Body of pancreas (tissue), 4 donors: ENCODE measurements at regions not wholly inside any gene's neighbourhood (a gene's known extent, or its start where the extent isn't known, plus 50 kb on each side); places are given as distances from the start of the nearest gene placed in this dataset.

Experiments
- ATAC-seq: fragments of 150-250 bp; one replicate; pipeline ENCODE4 v1.9.1; 2016
- DNase-seq, 4 donors: peaks; one replicate each; pipeline ENCODE4 v3.0.0-alpha.2; 2019
- H3K27ac ChIP-seq, 4 donors: fragments of 200-600 bp; sonication (generic); 1 replicate in 3 of 4; 2 replicates in 1 of 4; pipeline versions ENCODE4 v1.5.1 to v1.6.1; 2016 to 2019; ENCODE audit warnings: mild to moderate bottlenecking in 1 of 4, mixed read lengths in 1 of 4, moderate library complexity in 1 of 4
- H3K27me3 ChIP-seq, 2 donors: fragments of 200-600 bp; sonication (generic); one replicate each; pipeline ENCODE4 v1.6.0; 2016; ENCODE audit warnings: mild to moderate bottlenecking in 1 of 2
- H3K36me3 ChIP-seq, 2 donors: fragments of 200-600 bp; sonication (generic); replicated peaks in 1 of 2; 2 replicates each; pipeline ENCODE4 v1.5.1; 2016; ENCODE audit warnings: low read depth in 2 of 2; ENCODE audit not compliant: insufficient read depth in 1 of 2
- H3K4me1 ChIP-seq: fragments of 200-600 bp; sonication (generic); one replicate; pipeline ENCODE4 v1.6.0; 2016
- H3K4me3 ChIP-seq, 2 donors: fragments of 200-600 bp; sonication (generic); 1 replicate in 1 of 2; 2 replicates in 1 of 2; pipeline ENCODE4 v1.5.1; 2016 to 2019
- H3K9me3 ChIP-seq, 3 donors: fragments of 200-600 bp; sonication (generic); 1 replicate in 2 of 3; 2 replicates in 1 of 3; pipeline ENCODE4 v1.5.1; 2016
- CTCF ChIP-seq, 7 experiments: fragments of 450-650 bp in 4 of 7; fragments of 200-600 bp in 3 of 7; sonication (generic) in 3 of 7; IDR thresholded peaks; one replicate each; pipeline ENCODE4 v1.5.1; 2016 to 2019; ENCODE audit warnings: antibody characterized with exemption in 7 of 7
- POLR2A ChIP-seq, 3 donors: fragments of 450-650 bp; IDR thresholded peaks; one replicate each; pipeline ENCODE4 v1.6.1; 2016; ENCODE audit warnings: antibody characterized with exemption in 3 of 3, mild to moderate bottlenecking in 2 of 3
- WGBS, 2 donors: methylation state at CpG; one replicate each; pipeline ENCODE4 v1.1.5; 2017; 5-methylcytosine and 5-hydroxymethylcytosine counted together
- intact Hi-C: fragments of 100-400 bp; cut with DNase I; formaldehyde crosslinking; loops from one replicate; pipeline ENCODE4 v1.15.1; 2023

- 62 to 64% methylated on average over 6 of the region's 6 CpGs for WGBS, 2 donors
- Histone ChIP-seq H3K9me3 (no peaks in the 10 kb centered on the region), H3K36me3 (no peaks in the 10 kb centered on the region), H3K4me3 (no peak overlapping the region), H3K27ac (no peak overlapping the region), H3K4me1 (no peaks in the 10 kb centered on the region), H3K27me3 (no peaks in the 10 kb centered on the region)
- intact Hi-C loops = no loop called here
- ATAC-seq (no peak), DNase-seq (no peak)
- TF ChIP-seq CTCF (IDR thresholded peaks at IDR 0.05) (no peak), POLR2A (IDR thresholded peaks at IDR 0.05) (no peak)
Observed at GRCh38 chr13:84265257-84265764, 383.0 kb upstream of the SLITRK1 start.

- Histone ChIP-seq H3K4me1 (no peaks in the 10 kb centered on the region), H3K27me3 (no peaks in the 10 kb centered on the region), H3K27ac (no peak overlapping the region), H3K36me3 (no peaks in the 10 kb centered on the region), H3K9me3 (no peaks in the 10 kb centered on the region), H3K4me3 (no peak overlapping the region)
- no peak for ATAC-seq
- no peak for TF ChIP-seq POLR2A (IDR thresholded peaks at IDR 0.05)
- TF ChIP-seq CTCF (IDR thresholded peaks at IDR 0.05) = no peak
- no peak for DNase-seq
- intact Hi-C loops = no loop called here
- WGBS, 2 donors = 69 to 74% methylated on average over 8 to 9 of the region's 9 CpGs
Observed at GRCh38 chr13:84263354-84264069, 381.2 kb upstream of the SLITRK1 start.

- DNase-seq (no peak), ATAC-seq (no peak)
- WGBS, 2 donors = 76 to 84% methylated on average over 3 of the region's 3 CpGs
- H3K9me3 ChIP-seq = peaks cover 0 to 7% (median 0%) of the 10 kb centered on the region in 3 donors
- H3K27me3 ChIP-seq = no peaks in the 10 kb centered on the region
- TF ChIP-seq CTCF (IDR thresholded peaks at IDR 0.05) (no peak), POLR2A (IDR thresholded peaks at IDR 0.05) (no peak)
- intact Hi-C loops = no loop called here
- H3K27ac ChIP-seq = no peak overlapping the region
- H3K36me3 ChIP-seq = no peaks in the 10 kb centered on the region
- no peak overlapping the region for H3K4me3 ChIP-seq
- H3K4me1 ChIP-seq = no peaks in the 10 kb centered on the region
Observed at GRCh38 chr13:84255226-84255797, 373.0 kb upstream of the SLITRK1 start.

GRCh38 chr13:84249463-84249862, 367.2 kb upstream of the SLITRK1 start:
- ATAC-seq = no peak

More at GRCh38 chr13:84249463-84249862, 367.2 kb upstream of the SLITRK1 start:
- no peak overlapping the region for H3K27ac ChIP-seq
- intact Hi-C loops = no loop called here
- no peaks in the 10 kb centered on the region for H3K4me1 ChIP-seq
- peaks cover 0 to 7% (median 0%) of the 10 kb centered on the region in 3 donors for H3K9me3 ChIP-seq
- WGBS, 2 donors = 53 to 54% methylated on average over 3 of the region's 3 CpGs
- no peaks in the 10 kb centered on the region for H3K36me3 ChIP-seq
- no peak for TF ChIP-seq CTCF (IDR thresholded peaks at IDR 0.05)
- TF ChIP-seq POLR2A (IDR thresholded peaks at IDR 0.05) = no peak
- H3K4me3 ChIP-seq = no peak overlapping the region
- no peak for DNase-seq
- no peaks in the 10 kb centered on the region for H3K27me3 ChIP-seq
